Tibial nerve (tissue), 3 donors: ENCODE measurements at regions not wholly inside any gene's neighbourhood (a gene's known extent, or its start where the extent isn't known, plus 50 kb on each side); places are given as distances from the start of the nearest gene placed in this dataset.

Experiments used
- POLR2A ChIP-seq, 2 donors: fragments of 450-650 bp; IDR thresholded peaks; one replicate each; pipeline ENCODE4 v1.6.1; 2017; ENCODE audit warnings: antibody characterized with exemption in 2 of 2, mild to moderate bottlenecking in 2 of 2, moderate library complexity in 2 of 2
- TF ChIP-seq, protein P1 (sequence below), 5 experiments: fragments of 200-600 bp in 3 of 5; fragments of 450-650 bp in 2 of 5; sonication (generic) in 3 of 5; IDR thresholded peaks; one replicate each; pipeline ENCODE4 v1.5.1; 2016 to 2019; ENCODE audit warnings: antibody characterized with exemption in 5 of 5, mild to moderate bottlenecking in 3 of 5, moderate library complexity in 2 of 5

GRCh38 chr11:25377466-25377865 lies 880.6 kb downstream of the LUZP2 start:
- TF ChIP-seq, protein P1, sequence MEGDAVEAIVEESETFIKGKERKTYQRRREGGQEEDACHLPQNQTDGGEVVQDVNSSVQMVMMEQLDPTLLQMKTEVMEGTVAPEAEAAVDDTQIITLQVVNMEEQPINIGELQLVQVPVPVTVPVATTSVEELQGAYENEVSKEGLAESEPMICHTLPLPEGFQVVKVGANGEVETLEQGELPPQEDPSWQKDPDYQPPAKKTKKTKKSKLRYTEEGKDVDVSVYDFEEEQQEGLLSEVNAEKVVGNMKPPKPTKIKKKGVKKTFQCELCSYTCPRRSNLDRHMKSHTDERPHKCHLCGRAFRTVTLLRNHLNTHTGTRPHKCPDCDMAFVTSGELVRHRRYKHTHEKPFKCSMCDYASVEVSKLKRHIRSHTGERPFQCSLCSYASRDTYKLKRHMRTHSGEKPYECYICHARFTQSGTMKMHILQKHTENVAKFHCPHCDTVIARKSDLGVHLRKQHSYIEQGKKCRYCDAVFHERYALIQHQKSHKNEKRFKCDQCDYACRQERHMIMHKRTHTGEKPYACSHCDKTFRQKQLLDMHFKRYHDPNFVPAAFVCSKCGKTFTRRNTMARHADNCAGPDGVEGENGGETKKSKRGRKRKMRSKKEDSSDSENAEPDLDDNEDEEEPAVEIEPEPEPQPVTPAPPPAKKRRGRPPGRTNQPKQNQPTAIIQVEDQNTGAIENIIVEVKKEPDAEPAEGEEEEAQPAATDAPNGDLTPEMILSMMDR (IDR thresholded peaks at IDR 0.05) = no peak
- no peak for TF ChIP-seq POLR2A (IDR thresholded peaks at IDR 0.05)
